ENCODE measurements at regions not wholly inside any gene's neighbourhood (a gene's known extent, or its start where the extent isn't known, plus 50 kb on each side); places are given as distances from the start of the nearest gene placed in this dataset.

- no peak for DNase-seq (ENCODE audit: extremely low read depth, low read depth)
- TF ChIP-seq CTCF (IDR thresholded peaks at IDR 0.05; ENCODE audit: low read depth, low read length), result no peak
These were observed 176.1 kb downstream of the KTN1 start for GRCh38 chr14:55756078-55756477.

- TF ChIP-seq CTCF (IDR thresholded peaks at IDR 0.05; ENCODE audit: low read depth, low read length), result no peak
- no peak for DNase-seq (ENCODE audit: extremely low read depth, low read depth)
These were observed 176.6 kb downstream of the KTN1 start for GRCh38 chr14:55756557-55756956.

- no peak for DNase-seq (ENCODE audit: extremely low read depth, low read depth)
- TF ChIP-seq CTCF (IDR thresholded peaks at IDR 0.05; ENCODE audit: low read depth, low read length), result no peak
These were observed 178.8 kb downstream of the KTN1 start for GRCh38 chr14:55758796-55759195.

- DNase-seq (ENCODE audit: extremely low read depth, low read depth), result no peak
- TF ChIP-seq CTCF (IDR thresholded peaks at IDR 0.05; ENCODE audit: low read depth, low read length), result no peak
These were observed 181.0 kb downstream of the KTN1 start for GRCh38 chr14:55760789-55761566.

DNA sequence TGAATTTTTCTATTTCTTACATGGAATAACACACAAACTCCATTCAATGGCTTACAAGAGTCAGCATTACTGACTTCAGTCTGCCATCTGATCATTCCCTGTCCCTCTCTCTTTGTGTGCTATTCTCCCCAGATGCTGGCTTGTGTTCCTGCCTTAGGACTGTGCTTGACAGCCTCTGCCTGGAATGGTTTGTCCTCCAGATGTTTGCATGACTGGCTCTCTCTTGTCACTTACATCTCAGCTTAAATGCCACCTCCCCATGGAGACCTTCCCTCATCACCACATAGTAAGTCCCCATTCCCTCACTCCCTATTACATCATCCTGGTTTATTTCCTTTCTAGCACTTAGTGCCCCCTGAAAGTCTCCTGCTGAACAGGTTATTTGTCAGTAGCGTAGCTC is 181.6 kb downstream of the KTN1 start:
- no peak for TF ChIP-seq CTCF (IDR thresholded peaks at IDR 0.05; ENCODE audit: low read depth, low read length)
- no peak for DNase-seq (ENCODE audit: extremely low read depth, low read depth)

DNA sequence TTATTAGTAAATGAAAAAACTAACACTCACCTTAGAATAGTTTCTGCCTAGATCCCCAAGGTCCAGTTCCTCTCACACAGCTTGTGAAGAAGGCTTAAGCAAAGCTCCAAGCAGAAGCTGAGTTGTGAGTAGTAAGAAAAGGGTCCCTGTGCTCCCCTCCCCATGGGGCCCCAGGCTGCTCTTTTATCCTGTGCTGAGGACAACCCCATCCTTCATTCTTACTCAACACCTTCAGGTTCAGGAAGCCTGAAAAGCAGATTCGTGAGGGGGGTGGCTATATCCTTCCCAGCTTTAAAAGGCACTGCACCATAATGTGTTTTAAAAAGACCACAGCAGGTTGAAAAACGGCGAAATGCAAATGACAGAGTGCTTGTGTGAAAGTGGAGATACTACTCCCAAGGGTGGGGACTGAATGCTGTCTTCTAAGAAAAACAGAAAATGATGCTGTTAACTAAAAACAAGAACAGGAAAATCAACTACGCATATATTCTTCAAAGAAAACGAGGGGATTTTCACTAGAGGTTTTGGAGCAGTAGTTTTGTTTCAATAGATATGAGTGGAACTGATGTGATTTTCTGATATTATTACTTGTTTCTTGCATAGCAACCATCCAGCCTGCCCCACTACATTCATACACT is 182.7 kb downstream of the KTN1 start:
- DNase-seq (ENCODE audit: extremely low read depth, low read depth), result no peak
- no peak for TF ChIP-seq CTCF (IDR thresholded peaks at IDR 0.05; ENCODE audit: low read depth, low read length)

GRCh38 chr14:55764784-55765183 is 184.8 kb downstream of the KTN1 start:
- TF ChIP-seq CTCF (IDR thresholded peaks at IDR 0.05; ENCODE audit: low read depth, low read length), result no peak
- no peak for DNase-seq (ENCODE audit: extremely low read depth, low read depth)
